ENCODE measurements at regions not wholly inside any gene's neighbourhood (a gene's known extent, or its start where the extent isn't known, plus 50 kb on each side); places are given as distances from the start of the nearest gene placed in this dataset.

DNA sequence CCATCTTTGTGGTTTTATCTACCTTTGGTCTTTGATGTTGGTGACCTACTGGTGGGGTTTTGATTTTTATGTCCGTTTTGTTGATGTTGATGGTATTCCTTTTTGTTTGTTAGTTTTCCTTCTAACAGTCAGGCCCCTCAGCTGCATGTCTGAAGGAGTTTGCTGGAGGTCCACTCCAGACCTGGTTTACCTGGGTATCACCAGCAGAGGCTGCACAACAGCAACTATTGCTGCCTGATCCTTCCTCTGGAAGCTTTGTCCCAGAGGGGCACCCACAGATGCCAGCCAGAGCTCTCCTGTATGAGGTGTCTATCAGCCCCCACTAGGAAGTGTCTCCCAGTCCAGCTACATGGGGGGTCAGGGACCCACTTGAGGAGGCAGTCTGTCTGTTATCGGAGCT lies 199.3 kb upstream of the WDFY3 start:
- TF ChIP-seq, protein P1, sequence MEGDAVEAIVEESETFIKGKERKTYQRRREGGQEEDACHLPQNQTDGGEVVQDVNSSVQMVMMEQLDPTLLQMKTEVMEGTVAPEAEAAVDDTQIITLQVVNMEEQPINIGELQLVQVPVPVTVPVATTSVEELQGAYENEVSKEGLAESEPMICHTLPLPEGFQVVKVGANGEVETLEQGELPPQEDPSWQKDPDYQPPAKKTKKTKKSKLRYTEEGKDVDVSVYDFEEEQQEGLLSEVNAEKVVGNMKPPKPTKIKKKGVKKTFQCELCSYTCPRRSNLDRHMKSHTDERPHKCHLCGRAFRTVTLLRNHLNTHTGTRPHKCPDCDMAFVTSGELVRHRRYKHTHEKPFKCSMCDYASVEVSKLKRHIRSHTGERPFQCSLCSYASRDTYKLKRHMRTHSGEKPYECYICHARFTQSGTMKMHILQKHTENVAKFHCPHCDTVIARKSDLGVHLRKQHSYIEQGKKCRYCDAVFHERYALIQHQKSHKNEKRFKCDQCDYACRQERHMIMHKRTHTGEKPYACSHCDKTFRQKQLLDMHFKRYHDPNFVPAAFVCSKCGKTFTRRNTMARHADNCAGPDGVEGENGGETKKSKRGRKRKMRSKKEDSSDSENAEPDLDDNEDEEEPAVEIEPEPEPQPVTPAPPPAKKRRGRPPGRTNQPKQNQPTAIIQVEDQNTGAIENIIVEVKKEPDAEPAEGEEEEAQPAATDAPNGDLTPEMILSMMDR (IDR thresholded peaks at IDR 0.05), result no peak
- TF ChIP-seq EP300 (IDR thresholded peaks at IDR 0.05), result no peak
- TF ChIP-seq POLR2A (IDR thresholded peaks at IDR 0.05), result no peak
- TF ChIP-seq POLR2AphosphoS5 (IDR thresholded peaks at IDR 0.05), result no peak
